ENCODE measurements at regions not wholly inside any gene's neighbourhood (a gene's known extent, or its start where the extent isn't known, plus 50 kb on each side); places are given as distances from the start of the nearest gene placed in this dataset.

GRCh38 chr10:10520491-10521385 is 496.9 kb upstream of the CELF2 start:
- DNase-seq (ENCODE audit: low read depth) = no peak

- DNase-seq (ENCODE audit: low read depth) = no peak
These were observed 490.8 kb upstream of the CELF2 start for GRCh38 chr10:10526846-10527245.

- no peak for DNase-seq (ENCODE audit: low read depth)
These were observed 489.7 kb upstream of the CELF2 start for GRCh38 chr10:10527861-10528562.

GRCh38 chr10:10528563-10528910 is 489.1 kb upstream of the CELF2 start:
- DNase-seq (ENCODE audit: low read depth) = no peak

GRCh38 chr10:10530313-10530712 is 487.4 kb upstream of the CELF2 start:
- DNase-seq (ENCODE audit: low read depth) = no peak

- DNase-seq (ENCODE audit: low read depth) = no peak
These were observed 485.4 kb upstream of the CELF2 start for GRCh38 chr10:10532236-10532635.

- DNase-seq (ENCODE audit: low read depth) = no peak
These were observed 484.8 kb upstream of the CELF2 start for GRCh38 chr10:10532826-10533225.

- DNase-seq (ENCODE audit: low read depth) = no peak
These were observed 484.2 kb upstream of the CELF2 start for GRCh38 chr10:10533437-10533836.

- DNase-seq (ENCODE audit: low read depth) = no peak
These were observed 479.3 kb upstream of the CELF2 start for GRCh38 chr10:10538326-10538725.

GRCh38 chr10:10540398-10540797 is 477.3 kb upstream of the CELF2 start:
- DNase-seq (ENCODE audit: low read depth) = no peak

GRCh38 chr10:10542477-10542876 is 475.2 kb upstream of the CELF2 start:
- DNase-seq (ENCODE audit: low read depth) = no peak

GRCh38 chr10:10544890-10545289 is 472.8 kb upstream of the CELF2 start:
- no peak for DNase-seq (ENCODE audit: low read depth)

- no peak for DNase-seq (ENCODE audit: low read depth)
These were observed 471.9 kb upstream of the CELF2 start for GRCh38 chr10:10545771-10546170.

GRCh38 chr10:10551596-10552301 is 465.9 kb upstream of the CELF2 start:
- no peak for DNase-seq (ENCODE audit: low read depth)

- DNase-seq (ENCODE audit: low read depth) = no peak
These were observed 464.7 kb upstream of the CELF2 start for GRCh38 chr10:10552948-10553347.

- no peak for DNase-seq (ENCODE audit: low read depth)
These were observed 453.4 kb upstream of the CELF2 start for GRCh38 chr10:10564081-10564794.

GRCh38 chr10:10576937-10577336 is 440.7 kb upstream of the CELF2 start:
- no peak for DNase-seq (ENCODE audit: low read depth)

GRCh38 chr10:10579709-10580108 is 438.0 kb upstream of the CELF2 start:
- DNase-seq (ENCODE audit: low read depth) = no peak

- DNase-seq (ENCODE audit: low read depth) = no peak
These were observed 433.5 kb upstream of the CELF2 start for GRCh38 chr10:10584161-10584560.

GRCh38 chr10:10587744-10588393 is 429.8 kb upstream of the CELF2 start:
- DNase-seq (ENCODE audit: low read depth) = no peak

- DNase-seq (ENCODE audit: low read depth) = no peak
These were observed 427.9 kb upstream of the CELF2 start for GRCh38 chr10:10589540-10590303.
